Stimulated activated naive B cell treated with anti-CD40 and anti-IgM and Interleukin-4, amounts not matched to agents 10 μg/mL and 1 μg/mL and 100 μg/mL, for 72 hours (primary cell): ENCODE measurements at regions not wholly inside any gene's neighbourhood (a gene's known extent, or its start where the extent isn't known, plus 50 kb on each side); places are given as distances from the start of the nearest gene placed in this dataset.

Source experiments
- ATAC-seq, 2 donors: fragments of 150-1000 bp; cut with Tn5 transposase; replicated peaks; 2 replicates each; pipeline ENCODE4 v1.10.0; 2021; ENCODE audit warnings: moderate library complexity in 1 of 2
- DNase-seq: peaks from one replicate; pipeline ENCODE4 v3.0.0; 2021
- H3K27ac Mint-ChIP-seq: one replicate; pipeline ENCODE4 v1.8.0; 2022; ENCODE audit warnings: mild to moderate bottlenecking, mixed read lengths
- H3K27me3 Mint-ChIP-seq, 2 donors: one replicate each; pipeline ENCODE4 v1.8.0; 2022; ENCODE audit warnings: mixed read lengths in 2 of 2
- H3K36me3 Mint-ChIP-seq, 2 donors: one replicate each; pipeline ENCODE4 v1.8.0; 2022; ENCODE audit warnings: mixed read lengths in 2 of 2, mild to moderate bottlenecking in 1 of 2
- H3K4me1 Mint-ChIP-seq, 2 donors: one replicate each; pipeline ENCODE4 v1.8.0; 2022; ENCODE audit warnings: mixed read lengths in 2 of 2, mild to moderate bottlenecking in 1 of 2
- H3K4me3 Mint-ChIP-seq, 2 donors: one replicate each; pipeline ENCODE4 v1.8.0; 2022; ENCODE audit warnings: mild to moderate bottlenecking in 2 of 2, mixed read lengths in 2 of 2, moderate library complexity in 1 of 2
- H3K9me3 Mint-ChIP-seq, 2 donors: one replicate each; pipeline ENCODE4 v1.8.0; 2022; ENCODE audit warnings: mixed read lengths in 2 of 2, mild to moderate bottlenecking in 1 of 2

GRCh38 chr10:130750441-130750840, 561.1 kb downstream of the TCERG1L start:
- peaks cover 0 to 6% of the 10 kb centered on the region in 2 donors for H3K27me3 Mint-ChIP-seq
- ATAC-seq (no peak), DNase-seq (no peak)
- H3K36me3 Mint-ChIP-seq: no peaks in the 10 kb centered on the region
- no peaks in the 10 kb centered on the region for H3K4me1 Mint-ChIP-seq
- no peak overlapping the region for H3K4me3 Mint-ChIP-seq
- H3K27ac Mint-ChIP-seq: no peak overlapping the region
- peaks cover 6 to 12% of the 10 kb centered on the region in 2 donors for H3K9me3 Mint-ChIP-seq

- H3K36me3 Mint-ChIP-seq: no peaks in the 10 kb centered on the region
- no peak for DNase-seq
- peaks cover 7 to 13% of the 10 kb centered on the region in 2 donors for H3K9me3 Mint-ChIP-seq
- no peak overlapping the region for H3K4me3 Mint-ChIP-seq
- H3K4me1 Mint-ChIP-seq: no peaks in the 10 kb centered on the region
- peaks cover 0 to 6% of the 10 kb centered on the region in 2 donors for H3K27me3 Mint-ChIP-seq
- no peak overlapping the region for H3K27ac Mint-ChIP-seq
- no peak for ATAC-seq
Observed at GRCh38 chr10:130751106-130751840, 560.2 kb downstream of the TCERG1L start.

GRCh38 chr10:130751851-130752250, 559.7 kb downstream of the TCERG1L start:
- ATAC-seq (no peak), DNase-seq (no peak)
- peaks cover 7 to 13% of the 10 kb centered on the region in 2 donors for H3K9me3 Mint-ChIP-seq
- peaks cover 0 to 6% of the 10 kb centered on the region in 2 donors for H3K27me3 Mint-ChIP-seq
- H3K36me3 Mint-ChIP-seq: no peaks in the 10 kb centered on the region
- no peak overlapping the region for H3K27ac Mint-ChIP-seq
- no peak overlapping the region for H3K4me3 Mint-ChIP-seq
- H3K4me1 Mint-ChIP-seq: no peaks in the 10 kb centered on the region

- H3K9me3 Mint-ChIP-seq: peaks cover 10 to 24% of the 10 kb centered on the region in 2 donors
- H3K27ac Mint-ChIP-seq: no peak overlapping the region
- H3K4me1 Mint-ChIP-seq: no peaks in the 10 kb centered on the region
- DNase-seq (no peak), ATAC-seq (no peak)
- H3K4me3 Mint-ChIP-seq: no peak overlapping the region
- no peaks in the 10 kb centered on the region for H3K36me3 Mint-ChIP-seq
- H3K27me3 Mint-ChIP-seq: no peaks in the 10 kb centered on the region
Observed at GRCh38 chr10:130756651-130757050, 554.9 kb downstream of the TCERG1L start.

GRCh38 chr10:130757271-130757670, 554.2 kb downstream of the TCERG1L start:
- no peak overlapping the region for H3K4me3 Mint-ChIP-seq
- no peak for ATAC-seq
- DNase-seq: no peak
- H3K9me3 Mint-ChIP-seq: peaks cover 10 to 21% of the 10 kb centered on the region in 2 donors
- H3K27ac Mint-ChIP-seq: no peak overlapping the region
- H3K27me3 Mint-ChIP-seq: no peaks in the 10 kb centered on the region
- no peaks in the 10 kb centered on the region for H3K36me3 Mint-ChIP-seq
- no peaks in the 10 kb centered on the region for H3K4me1 Mint-ChIP-seq

GRCh38 chr10:130757821-130758489, 553.6 kb downstream of the TCERG1L start:
- DNase-seq (no peak), ATAC-seq (no peak)
- no peak overlapping the region for H3K27ac Mint-ChIP-seq
- H3K4me3 Mint-ChIP-seq: no peak overlapping the region
- no peaks in the 10 kb centered on the region for H3K36me3 Mint-ChIP-seq
- no peaks in the 10 kb centered on the region for H3K4me1 Mint-ChIP-seq
- peaks cover 10 to 20% of the 10 kb centered on the region in 2 donors for H3K9me3 Mint-ChIP-seq
- no peaks in the 10 kb centered on the region for H3K27me3 Mint-ChIP-seq

- ATAC-seq (no peak), DNase-seq (no peak)
- no peaks in the 10 kb centered on the region for H3K4me1 Mint-ChIP-seq
- no peak overlapping the region for H3K4me3 Mint-ChIP-seq
- peaks cover 11 to 20% of the 10 kb centered on the region in 2 donors for H3K9me3 Mint-ChIP-seq
- H3K27ac Mint-ChIP-seq: no peak overlapping the region
- no peaks in the 10 kb centered on the region for H3K36me3 Mint-ChIP-seq
- H3K27me3 Mint-ChIP-seq: no peaks in the 10 kb centered on the region
Observed at GRCh38 chr10:130758529-130758928, 553.0 kb downstream of the TCERG1L start.

GRCh38 chr10:130761032-130761575, 550.4 kb downstream of the TCERG1L start:
- Mint-ChIP-seq H3K4me3 (no peak overlapping the region), H3K9me3 (peaks cover 5 to 10% of the 10 kb centered on the region in 2 donors), H3K4me1 (no peaks in the 10 kb centered on the region), H3K27me3 (no peaks in the 10 kb centered on the region), H3K27ac (no peak overlapping the region), H3K36me3 (no peaks in the 10 kb centered on the region)
- DNase-seq (no peak), ATAC-seq (no peak)

- no peaks in the 10 kb centered on the region for H3K4me1 Mint-ChIP-seq
- H3K9me3 Mint-ChIP-seq: peaks cover 5 to 10% of the 10 kb centered on the region in 2 donors
- DNase-seq (no peak), ATAC-seq (no peak)
- no peak overlapping the region for H3K27ac Mint-ChIP-seq
- no peak overlapping the region for H3K4me3 Mint-ChIP-seq
- H3K27me3 Mint-ChIP-seq: no peaks in the 10 kb centered on the region
- H3K36me3 Mint-ChIP-seq: no peaks in the 10 kb centered on the region
Observed at GRCh38 chr10:130761788-130762301, 549.7 kb downstream of the TCERG1L start.

GRCh38 chr10:130762491-130762890, 549.0 kb downstream of the TCERG1L start:
- H3K27ac Mint-ChIP-seq: no peak overlapping the region
- H3K9me3 Mint-ChIP-seq: peaks cover 7 to 11% of the 10 kb centered on the region in 2 donors
- no peaks in the 10 kb centered on the region for H3K4me1 Mint-ChIP-seq
- H3K27me3 Mint-ChIP-seq: no peaks in the 10 kb centered on the region
- H3K4me3 Mint-ChIP-seq: no peak overlapping the region
- ATAC-seq (no peak), DNase-seq (no peak)
- no peaks in the 10 kb centered on the region for H3K36me3 Mint-ChIP-seq

GRCh38 chr10:130763071-130763470, 548.5 kb downstream of the TCERG1L start:
- H3K36me3 Mint-ChIP-seq: peaks cover 0 to 1% of the 10 kb centered on the region in 2 donors
- ATAC-seq (no peak), DNase-seq (no peak)
- H3K9me3 Mint-ChIP-seq: peaks cover 9 to 17% of the 10 kb centered on the region in 2 donors
- H3K27me3 Mint-ChIP-seq: no peaks in the 10 kb centered on the region
- no peak overlapping the region for H3K4me3 Mint-ChIP-seq
- H3K27ac Mint-ChIP-seq: no peak overlapping the region
- H3K4me1 Mint-ChIP-seq: no peaks in the 10 kb centered on the region

- Mint-ChIP-seq H3K9me3 (peaks cover 12 to 18% of the 10 kb centered on the region in 2 donors), H3K4me3 (no peak overlapping the region), H3K4me1 (no peaks in the 10 kb centered on the region), H3K27me3 (no peaks in the 10 kb centered on the region), H3K27ac (no peak overlapping the region), H3K36me3 (peaks cover 0 to 4% of the 10 kb centered on the region in 2 donors)
- no peak for ATAC-seq
- no peak for DNase-seq
Observed at GRCh38 chr10:130763491-130763890, 548.0 kb downstream of the TCERG1L start.

- Mint-ChIP-seq H3K9me3 (peaks cover 15 to 19% of the 10 kb centered on the region in 2 donors), H3K27me3 (peaks cover 0 to 2% of the 10 kb centered on the region in 2 donors), H3K4me3 (no peak overlapping the region), H3K36me3 (peaks cover 0 to 4% of the 10 kb centered on the region in 2 donors), H3K4me1 (no peaks in the 10 kb centered on the region), H3K27ac (no peak overlapping the region)
- ATAC-seq (no peak), DNase-seq (no peak)
Observed at GRCh38 chr10:130764651-130765050, 546.9 kb downstream of the TCERG1L start.

GRCh38 chr10:130766071-130766470, 545.5 kb downstream of the TCERG1L start:
- no peak for ATAC-seq
- Mint-ChIP-seq H3K36me3 (peaks cover 0 to 4% of the 10 kb centered on the region in 2 donors), H3K9me3 (peaks cover 12 to 15% of the 10 kb centered on the region in 2 donors), H3K27me3 (peaks cover 0 to 3% of the 10 kb centered on the region in 2 donors), H3K4me3 (no peak overlapping the region), H3K4me1 (no peaks in the 10 kb centered on the region), H3K27ac (no peak overlapping the region)
- DNase-seq: no peak
